Heart right ventricle (tissue), 16 donors: ENCODE measurements at regions not wholly inside any gene's neighbourhood (a gene's known extent, or its start where the extent isn't known, plus 50 kb on each side); places are given as distances from the start of the nearest gene placed in this dataset.
A peak's percentile ranks its signal among the peaks of the same experiment; 100 is the strongest.
"Not testable (repeated sequence)": the region's sequence is repeated elsewhere in the genome, so short reads cannot be mapped to it uniquely, and the experiment has no call there.

Experiments
- ATAC-seq, 8 donors: fragments of 200-7000 bp; cut with Tn5 transposase; one replicate each; pipeline ENCODE4 v1.9.1; 2020; ENCODE audit warnings: mild to moderate bottlenecking in 8 of 8, moderate library complexity in 8 of 8, moderate number of reproducible peaks in 1 of 8
- DNase-seq, 2 donors: peaks; one replicate each; pipeline ENCODE4 v3.0.0-alpha.2; 2020
- H3K27ac ChIP-seq, 10 donors: fragments of 200-600 bp; sonication (generic) in 2 of 10; one replicate each; pipeline versions ENCODE4 v1.5.0 to v1.8.0; 2020 to 2022; ENCODE audit warnings: mild to moderate bottlenecking in 3 of 10
- H3K27me3 ChIP-seq, 7 donors: fragments of 200-600 bp; one replicate each; pipeline ENCODE4 v1.8.0; 2021 to 2022; ENCODE audit warnings: mild to moderate bottlenecking in 2 of 7
- H3K36me3 ChIP-seq, 9 donors: fragments of 200-600 bp; sonication (generic) in 1 of 9; one replicate each; pipeline versions ENCODE4 v1.5.0 to v1.8.0; 2020 to 2022; ENCODE audit warnings: mild to moderate bottlenecking in 2 of 9
- H3K4me1 ChIP-seq, 9 donors: fragments of 200-600 bp; sonication (generic) in 1 of 9; one replicate each; pipeline versions ENCODE4 v1.5.0 to v1.8.0; 2020 to 2022; ENCODE audit warnings: mild to moderate bottlenecking in 4 of 9
- H3K4me3 ChIP-seq, 10 donors: fragments of 200-600 bp; sonication (generic) in 2 of 10; one replicate each; pipeline versions ENCODE4 v1.5.0 to v1.8.0; 2020 to 2022; ENCODE audit warnings: mild to moderate bottlenecking in 7 of 10, moderate library complexity in 2 of 10
- H3K9me3 ChIP-seq, 11 donors: fragments of 200-600 bp in 10 of 11; sonication (generic) in 2 of 11; one replicate each; pipeline versions ENCODE4 v1.5.0 to v1.8.0; 2013 to 2022; ENCODE audit warnings: mild to moderate bottlenecking in 2 of 11, control low read depth in 1 of 11, moderate library complexity in 1 of 11
- WGBS, 2 donors: extraction: QIAGEN DNeasy Blood & Tissue Kit; methylation state at CpG; one replicate each; pipeline ENCODE4 v1.1.7; 2013; ENCODE audit warnings: inconsistent platforms in 1 of 2; 5-methylcytosine and 5-hydroxymethylcytosine counted together
- intact Hi-C, 10 donors: fragments of 100-400 bp; cut with DNase I; formaldehyde crosslinking; loops; one replicate each; pipeline versions ENCODE4 v1.11.1 to v1.14.2; 2022
- TF ChIP-seq, protein P1 (sequence below), 9 donors: fragments of 200-600 bp; sonication (generic) in 2 of 9; IDR thresholded peaks; one replicate each; pipeline versions ENCODE4 v1.5.0 to v1.8.0; 2021 to 2022; ENCODE audit warnings: antibody characterized with exemption in 9 of 9, mild to moderate bottlenecking in 5 of 9, moderate library complexity in 1 of 9
- donor health status: Arrhythmogenic right ventricular cardiomyopathy.
- donor health status: ischemic (EF 13 %, LVEDD 7.1; RV severe dilation, severe dysfunction).
- donor health status: healthy with polysubstance abuse.
- donor health status: DM: no; HTN: yes; CAD: no.
- donor health status: DM: no; HTN: no; CAD: no.
- donor health status: ischemic (EF 25% LVEDD 6.9; RV normal size, moderate dysfunction).
- donor health status: ischemic (EF 25% LVEDD 5.7; RV mildly dilated, moderate dysfunction).
- donor health status: healthy.
- donor health status: DM: yes; HTN: yes; CAD: no.
- donor health status: Ischemic cardiomyopathy.
- donor health status: ischemic (EF 35%, LVEDD 5.7; RV mildly dilated, moderate dysfunction).
- donor health status: nonischemic (EF 11% LVEDD 7.7; RV severe dilation, severe dysfunction).
- donor health status: DM: yes; HTN: yes; CAD: no.
- donor health status: PGD.
- donor health status: ischemic (EF 29% LVEDD 5.4; RV normal size, mild dysfunction).
- donor health status: nonischemic (EF 23%, LVEDD 6.1; RV moderate dilation, normal function).

GRCh38 chr2:189236066-189236465 lies 56.5 kb upstream of the COL5A2 start:
- no peak overlapping the region for H3K4me3 ChIP-seq
- TF ChIP-seq, protein P1, sequence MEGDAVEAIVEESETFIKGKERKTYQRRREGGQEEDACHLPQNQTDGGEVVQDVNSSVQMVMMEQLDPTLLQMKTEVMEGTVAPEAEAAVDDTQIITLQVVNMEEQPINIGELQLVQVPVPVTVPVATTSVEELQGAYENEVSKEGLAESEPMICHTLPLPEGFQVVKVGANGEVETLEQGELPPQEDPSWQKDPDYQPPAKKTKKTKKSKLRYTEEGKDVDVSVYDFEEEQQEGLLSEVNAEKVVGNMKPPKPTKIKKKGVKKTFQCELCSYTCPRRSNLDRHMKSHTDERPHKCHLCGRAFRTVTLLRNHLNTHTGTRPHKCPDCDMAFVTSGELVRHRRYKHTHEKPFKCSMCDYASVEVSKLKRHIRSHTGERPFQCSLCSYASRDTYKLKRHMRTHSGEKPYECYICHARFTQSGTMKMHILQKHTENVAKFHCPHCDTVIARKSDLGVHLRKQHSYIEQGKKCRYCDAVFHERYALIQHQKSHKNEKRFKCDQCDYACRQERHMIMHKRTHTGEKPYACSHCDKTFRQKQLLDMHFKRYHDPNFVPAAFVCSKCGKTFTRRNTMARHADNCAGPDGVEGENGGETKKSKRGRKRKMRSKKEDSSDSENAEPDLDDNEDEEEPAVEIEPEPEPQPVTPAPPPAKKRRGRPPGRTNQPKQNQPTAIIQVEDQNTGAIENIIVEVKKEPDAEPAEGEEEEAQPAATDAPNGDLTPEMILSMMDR (IDR thresholded peaks at IDR 0.05) = no peak
- ATAC-seq (no peak), DNase-seq (no peak)
- no peak overlapping the region for H3K27ac ChIP-seq
- H3K36me3 ChIP-seq = no peaks in the 10 kb centered on the region
- intact Hi-C loops = no loop called here
- WGBS, 2 donors = 94 to 98% methylated on average over 2 of the region's 2 CpGs
- no peaks in the 10 kb centered on the region for H3K4me1 ChIP-seq
- H3K9me3 ChIP-seq = no peaks in the 10 kb centered on the region
- H3K27me3 ChIP-seq = no peaks in the 10 kb centered on the region

GRCh38 chr2:189238903-189239302 lies 59.3 kb upstream of the COL5A2 start:
- Histone ChIP-seq H3K4me1 (no peaks in the 10 kb centered on the region), H3K4me3 (no peak overlapping the region), H3K36me3 (no peaks in the 10 kb centered on the region), H3K27ac (no peak overlapping the region), H3K9me3 (peaks cover 0 to 8% (median 0%) of the 10 kb centered on the region in 11 donors), H3K27me3 (no peaks in the 10 kb centered on the region)
- TF ChIP-seq, protein P1 (IDR thresholded peaks at IDR 0.05) = no peak
- ATAC-seq (no peak), DNase-seq (no peak)
- intact Hi-C loops = no loop called here

DNA sequence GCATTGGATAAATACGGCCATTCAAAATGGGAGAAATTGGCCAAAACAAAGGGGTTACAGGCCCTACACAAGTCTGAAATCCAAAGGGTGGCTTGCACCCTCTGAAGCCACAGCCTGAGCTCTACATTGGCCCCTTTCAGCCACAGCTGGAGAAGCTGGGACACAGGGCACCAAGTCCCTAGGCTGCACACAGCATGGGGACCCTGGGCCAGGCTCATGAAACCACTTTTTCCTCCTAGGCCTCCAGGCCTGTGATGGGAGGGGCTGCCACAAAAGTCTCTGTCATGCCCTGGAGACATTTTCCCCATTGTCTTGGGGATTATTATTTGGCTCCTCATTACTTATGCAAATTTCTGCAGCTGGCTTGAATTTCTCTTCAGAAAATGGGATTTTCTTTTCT lies 64.3 kb upstream of the COL5A2 start:
- H3K9me3 ChIP-seq = peaks cover 0 to 13% (median 0%) of the 10 kb centered on the region in 11 donors
- DNase-seq, H3K4me3 ChIP-seq, H3K4me1 ChIP-seq, H3K27me3 ChIP-seq, ATAC-seq, intact Hi-C loops, H3K27ac ChIP-seq, H3K36me3 ChIP-seq: not testable (repeated sequence)
- 94 to 96% methylated on average over 1 of the region's 1 CpG for WGBS, 2 donors

DNA sequence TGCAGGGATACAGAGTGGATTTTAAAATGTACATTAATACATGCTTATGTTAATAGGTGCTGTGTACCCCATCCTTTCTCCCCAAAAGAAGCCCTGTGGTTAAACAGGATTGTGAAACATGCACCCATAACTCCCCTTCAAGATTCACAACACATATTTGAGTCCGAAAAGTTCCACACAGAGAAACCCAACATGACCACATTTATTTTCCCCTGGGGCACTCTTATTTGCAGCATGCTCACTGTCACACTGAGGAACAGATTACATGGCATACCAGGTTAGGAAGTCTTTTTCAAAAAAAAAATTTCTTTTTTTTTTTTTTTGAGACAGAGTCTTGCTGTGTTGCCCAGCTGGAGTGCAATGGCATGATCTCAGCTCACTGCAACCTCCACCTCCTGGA lies 67.7 kb upstream of the COL5A2 start:
- intact Hi-C loops = no loop called here
- Histone ChIP-seq H3K4me3 (no peak overlapping the region), H3K4me1 (peaks cover 0 to 4% (median 0%) of the 10 kb centered on the region in 9 donors), H3K27ac (no peak overlapping the region), H3K27me3 (no peaks in the 10 kb centered on the region), H3K9me3 (peaks cover 0 to 13% (median 0%) of the 10 kb centered on the region in 11 donors), H3K36me3 (no peaks in the 10 kb centered on the region)
- ATAC-seq (no peak), DNase-seq (no peak)
- 86 to 100% methylated on average over 1 of the region's 1 CpG for WGBS, 2 donors
- TF ChIP-seq, protein P1 (IDR thresholded peaks at IDR 0.05) = no peak

DNA sequence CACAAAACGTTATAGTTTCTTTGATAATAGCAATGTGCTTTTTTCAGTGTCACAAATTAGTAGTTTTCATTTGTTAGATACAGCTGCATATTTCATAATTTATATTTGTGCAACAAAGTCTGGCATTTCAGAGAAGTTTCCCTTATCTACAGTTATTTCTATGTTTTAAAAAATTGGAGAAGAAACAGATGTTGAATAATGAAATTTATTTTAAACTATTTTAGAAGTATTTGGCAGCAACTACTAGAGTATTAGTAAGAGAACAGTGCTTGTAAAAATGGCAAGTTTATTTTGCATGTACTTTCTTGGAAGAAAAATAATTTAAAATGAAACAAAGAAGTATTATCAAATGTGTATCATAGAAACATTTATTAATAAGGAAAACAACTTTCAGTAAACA lies 68.6 kb upstream of the COL5A2 start:
- ATAC-seq = no peak
- intact Hi-C loops = no loop called here
- WGBS, 2 donors = 48 to 60% methylated on average over 1 of the region's 1 CpG

More for the DNA sequence above, 68.6 kb upstream of the COL5A2 start:
- Histone ChIP-seq H3K9me3 (peaks cover 0 to 12% (median 0%) of the 10 kb centered on the region in 11 donors), H3K4me3 (no peak overlapping the region), H3K27me3 (no peaks in the 10 kb centered on the region), H3K4me1 (peaks cover 0 to 4% (median 0%) of the 10 kb centered on the region in 9 donors), H3K27ac (peak overlapping the region in 1 of 10 donors; percentile 14), H3K36me3 (no peaks in the 10 kb centered on the region)
- TF ChIP-seq, protein P1 (IDR thresholded peaks at IDR 0.05) = no peak
- no peak for DNase-seq
